CD4-positive, alpha-beta T cell (primary cell): ENCODE measurements at regions not wholly inside any gene's neighbourhood (a gene's known extent, or its start where the extent isn't known, plus 50 kb on each side); places are given as distances from the start of the nearest gene placed in this dataset.

Source experiments
- ATAC-seq: fragments of 200-7000 bp; cut with Tn5 transposase; one replicate; pipeline ENCODE4 v1.10.0; 2022; ENCODE audit warnings: mild to moderate bottlenecking; ENCODE audit not compliant: poor library complexity
- CTCF ChIA-PET: fragments of 350-600 bp; sonication (Branson Sonifier 250); formaldehyde crosslinking; loops from one replicate; lab custom pipeline; 2021; ENCODE audit warnings: antibody characterized with exemption, inconsistent platforms; lab: Charles Lee
- POLR2A ChIA-PET: fragments of 350-600 bp; sonication (Branson Sonifier 250); formaldehyde crosslinking; loops from one replicate; lab custom pipeline; 2021; ENCODE audit warnings: antibody characterized with exemption, inconsistent platforms; lab: Charles Lee
- DNase-seq, 14 experiments: peaks; one replicate each; pipeline ENCODE4 v3.0.0-alpha.2; 2013 to 2020; ENCODE audit warnings: mixed read lengths in 2 of 14
- H3K27ac ChIP-seq, 2 donors: one replicate each; pipeline versions ENCODE4 v1.5.1 to v1.7.0; 2013; ENCODE audit warnings: low read length in 2 of 2, low read depth in 1 of 2, mild to moderate bottlenecking in 1 of 2
- H3K27me3 ChIP-seq, 2 experiments: 1 replicate in 1 of 2; 2 replicates in 1 of 2; pipeline versions ENCODE4 v1.6.1 to v1.7.0; 2013; ENCODE audit warnings: low read length in 2 of 2, control low read depth in 1 of 2, mild to moderate bottlenecking in 1 of 2, moderate library complexity in 1 of 2; ENCODE audit not compliant: insufficient read depth in 2 of 2, control insufficient read depth in 1 of 2
- H3K36me3 ChIP-seq: one replicate; pipeline ENCODE4 v1.6.1; 2013; ENCODE audit warnings: low read length, control low read depth; ENCODE audit not compliant: insufficient read depth
- H3K4me1 ChIP-seq: one replicate; pipeline ENCODE4 v1.6.1; 2013; ENCODE audit warnings: low read length, control low read depth; ENCODE audit not compliant: insufficient read depth
- H3K4me3 ChIP-seq: one replicate; pipeline ENCODE4 v1.5.1; 2013; ENCODE audit warnings: mild to moderate bottlenecking, low read length, moderate library complexity
- H3K9me3 ChIP-seq, 2 experiments: 1 replicate in 1 of 2; 2 replicates in 1 of 2; pipeline versions ENCODE4 v1.6.1 to v1.7.0; 2013; ENCODE audit warnings: low read length in 2 of 2, mild to moderate bottlenecking in 2 of 2, control low read depth in 1 of 2, moderate library complexity in 1 of 2; ENCODE audit not compliant: control insufficient read depth in 1 of 2, insufficient read depth in 1 of 2
- H3K27ac Mint-ChIP-seq: one replicate; pipeline ENCODE4 v1.8.0; 2020; ENCODE audit warnings: mixed read lengths
- H3K27me3 Mint-ChIP-seq: one replicate; pipeline ENCODE4 v1.8.0; 2021; ENCODE audit warnings: mixed read lengths
- H3K36me3 Mint-ChIP-seq: one replicate; pipeline ENCODE4 v1.8.0; 2021; ENCODE audit warnings: low read depth, mixed read lengths
- H3K4me1 Mint-ChIP-seq: one replicate; pipeline ENCODE4 v1.8.0; 2021; ENCODE audit warnings: low read depth, mixed read lengths
- H3K4me3 Mint-ChIP-seq: one replicate; pipeline ENCODE4 v1.8.0; 2020; ENCODE audit warnings: mild to moderate bottlenecking, mixed read lengths
- H3K9me3 Mint-ChIP-seq: one replicate; pipeline ENCODE4 v1.8.0; 2020; ENCODE audit warnings: mixed read lengths
- intact Hi-C, 2 experiments: fragments of 100-400 bp; cut with DNase I in 1 of 2; cut with micrococcal nuclease in 1 of 2; formaldehyde crosslinking; loops; one replicate each; pipeline versions ENCODE4 v1.15.1 to v1.9.0; 2023 to 2025; cut with DNase I, micrococcal nuclease
- TF ChIP-seq, protein P1 (sequence below): fragments of 200-600 bp; IDR thresholded peaks from one replicate; pipeline ENCODE4 v1.8.0; 2022; ENCODE audit warnings: antibody characterized with exemption, mild to moderate bottlenecking

- Histone ChIP-seq H3K36me3 (no peaks in the 10 kb centered on the region), H3K4me1 (no peaks in the 10 kb centered on the region), H3K9me3 (no peaks in the 10 kb centered on the region), H3K27me3 (no peaks in the 10 kb centered on the region), H3K4me3 (no peak overlapping the region), H3K27ac (no peak overlapping the region)
- H3K4me3 Mint-ChIP-seq = no peak overlapping the region
- ATAC-seq = no peak
- H3K36me3 Mint-ChIP-seq = no peaks in the 10 kb centered on the region
- no peaks in the 10 kb centered on the region for H3K9me3 Mint-ChIP-seq
- ChIA-PET POLR2A (no interaction called here), CTCF (no interaction called here)
- H3K4me1 Mint-ChIP-seq = no peaks in the 10 kb centered on the region
- no peak for DNase-seq
- intact Hi-C loops = no loop called here
- no peaks in the 10 kb centered on the region for H3K27me3 Mint-ChIP-seq
- H3K27ac Mint-ChIP-seq = no peak overlapping the region
- TF ChIP-seq, protein P1, sequence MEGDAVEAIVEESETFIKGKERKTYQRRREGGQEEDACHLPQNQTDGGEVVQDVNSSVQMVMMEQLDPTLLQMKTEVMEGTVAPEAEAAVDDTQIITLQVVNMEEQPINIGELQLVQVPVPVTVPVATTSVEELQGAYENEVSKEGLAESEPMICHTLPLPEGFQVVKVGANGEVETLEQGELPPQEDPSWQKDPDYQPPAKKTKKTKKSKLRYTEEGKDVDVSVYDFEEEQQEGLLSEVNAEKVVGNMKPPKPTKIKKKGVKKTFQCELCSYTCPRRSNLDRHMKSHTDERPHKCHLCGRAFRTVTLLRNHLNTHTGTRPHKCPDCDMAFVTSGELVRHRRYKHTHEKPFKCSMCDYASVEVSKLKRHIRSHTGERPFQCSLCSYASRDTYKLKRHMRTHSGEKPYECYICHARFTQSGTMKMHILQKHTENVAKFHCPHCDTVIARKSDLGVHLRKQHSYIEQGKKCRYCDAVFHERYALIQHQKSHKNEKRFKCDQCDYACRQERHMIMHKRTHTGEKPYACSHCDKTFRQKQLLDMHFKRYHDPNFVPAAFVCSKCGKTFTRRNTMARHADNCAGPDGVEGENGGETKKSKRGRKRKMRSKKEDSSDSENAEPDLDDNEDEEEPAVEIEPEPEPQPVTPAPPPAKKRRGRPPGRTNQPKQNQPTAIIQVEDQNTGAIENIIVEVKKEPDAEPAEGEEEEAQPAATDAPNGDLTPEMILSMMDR = no peak
Measured at GRCh38 chrX:126265116-126265515, 99.0 kb upstream of the DCAF12L2 start.

DNA sequence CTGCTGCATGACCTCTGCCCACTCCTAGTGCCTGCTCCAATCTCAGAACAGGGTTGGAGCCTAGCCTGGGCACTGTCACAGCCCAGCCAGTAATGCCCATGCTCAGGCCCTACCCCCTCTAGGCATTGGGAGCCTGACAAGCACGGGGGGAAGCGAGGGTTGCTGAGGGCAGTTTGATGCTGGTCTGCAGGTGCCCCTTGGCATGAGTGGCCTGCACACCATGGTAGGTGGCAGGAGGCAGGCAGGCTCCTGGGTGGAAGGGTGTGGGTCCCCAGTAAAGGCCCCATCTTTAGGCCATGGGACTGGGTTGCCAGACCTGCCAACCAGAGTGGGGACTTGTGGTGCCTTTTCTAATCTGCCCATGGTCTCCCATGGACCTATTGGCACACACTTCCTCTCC is 72.1 kb upstream of the DCAF12L2 start:
- Mint-ChIP-seq H3K4me1 (no peaks in the 10 kb centered on the region), H3K27me3 (no peaks in the 10 kb centered on the region), H3K9me3 (no peaks in the 10 kb centered on the region), H3K36me3 (no peaks in the 10 kb centered on the region), H3K27ac (no peak overlapping the region), H3K4me3 (no peak overlapping the region)
- no peak overlapping the region for H3K4me3 ChIP-seq
- ATAC-seq (no peak), DNase-seq (no peak)
- H3K27ac ChIP-seq = no peak overlapping the region
- no peaks in the 10 kb centered on the region for H3K4me1 ChIP-seq
- TF ChIP-seq, protein P1 = no peak
- ChIA-PET CTCF (no interaction called here), POLR2A (no interaction called here)
- intact Hi-C loops = no loop called here
- no peaks in the 10 kb centered on the region for H3K36me3 ChIP-seq
- no peaks in the 10 kb centered on the region for H3K27me3 ChIP-seq
- peaks cover 0 to 14% of the 10 kb centered on the region in 2 experiments for H3K9me3 ChIP-seq

DNA sequence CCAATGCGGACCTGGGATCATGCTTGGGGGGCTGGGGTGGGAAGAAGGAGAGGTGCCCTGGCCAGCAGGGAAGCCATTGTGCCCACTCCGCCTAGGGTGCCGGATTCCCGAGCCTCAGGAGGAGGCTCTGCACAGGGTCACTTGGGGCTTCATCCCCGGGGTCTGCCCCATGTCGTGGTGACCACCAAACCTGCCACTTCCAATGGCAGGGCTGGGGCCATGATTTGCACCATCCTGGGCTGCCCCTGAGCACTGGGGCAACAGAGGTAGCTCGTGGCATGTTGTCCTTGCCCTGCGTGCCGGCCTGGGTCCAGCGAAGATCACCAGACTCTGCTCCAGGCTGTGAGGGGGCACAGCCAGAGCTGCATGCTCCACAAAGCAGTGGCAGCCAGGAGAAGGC is 71.4 kb upstream of the DCAF12L2 start:
- H3K27ac ChIP-seq = no peak overlapping the region
- ATAC-seq (no peak), DNase-seq (no peak)
- H3K36me3 ChIP-seq = no peaks in the 10 kb centered on the region
- TF ChIP-seq, protein P1 = no peak
- Mint-ChIP-seq H3K4me3 (no peak overlapping the region), H3K27me3 (no peaks in the 10 kb centered on the region), H3K27ac (no peak overlapping the region), H3K36me3 (no peaks in the 10 kb centered on the region), H3K9me3 (no peaks in the 10 kb centered on the region), H3K4me1 (no peaks in the 10 kb centered on the region)
- ChIA-PET POLR2A (no interaction called here), CTCF (no interaction called here)
- H3K9me3 ChIP-seq = peaks cover 0 to 14% of the 10 kb centered on the region in 2 experiments
- no peaks in the 10 kb centered on the region for H3K4me1 ChIP-seq
- intact Hi-C loops = no loop called here
- H3K4me3 ChIP-seq = no peak overlapping the region
- H3K27me3 ChIP-seq = no peaks in the 10 kb centered on the region
